ENCODE measurements at regions not wholly inside any gene's neighbourhood (a gene's known extent, or its start where the extent isn't known, plus 50 kb on each side); places are given as distances from the start of the nearest gene placed in this dataset.

DNA sequence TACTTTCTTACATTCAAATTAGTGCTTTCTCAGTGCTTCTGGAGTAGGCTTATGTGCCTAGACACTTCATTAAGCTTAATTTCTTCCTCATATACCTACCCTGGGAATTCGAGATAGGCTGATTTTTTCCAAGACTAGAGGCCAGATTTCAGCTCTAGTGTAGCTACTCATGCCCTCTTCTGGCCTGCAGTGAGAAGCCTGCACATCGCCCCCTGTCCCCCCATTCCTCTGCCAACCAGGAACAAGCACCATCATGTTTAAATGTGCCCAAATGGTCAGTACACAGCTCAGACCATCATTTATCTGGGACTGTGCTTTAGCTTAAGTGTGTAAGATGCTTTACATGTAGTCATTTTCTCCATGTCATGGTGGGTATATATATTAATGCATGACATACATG, 1218.8 kb upstream of the LRRTM1 start:
- ChIA-PET POLR2A (no interaction called here), CTCF (no interaction called here)
- Mint-ChIP-seq H3K27me3 (no peaks in the 10 kb centered on the region), H3K36me3 (ENCODE audit: low read depth) (no peaks in the 10 kb centered on the region), H3K27ac (no peak overlapping the region), H3K4me1 (ENCODE audit: low read depth) (no peaks in the 10 kb centered on the region), H3K9me3 (peaks cover 22% of the 10 kb centered on the region), H3K4me3 (no peak overlapping the region)
- ATAC-seq (no peak), DNase-seq (no peak)
- intact Hi-C loops (cut with micrococcal nuclease): no loop called here
- TF ChIP-seq, protein P1, sequence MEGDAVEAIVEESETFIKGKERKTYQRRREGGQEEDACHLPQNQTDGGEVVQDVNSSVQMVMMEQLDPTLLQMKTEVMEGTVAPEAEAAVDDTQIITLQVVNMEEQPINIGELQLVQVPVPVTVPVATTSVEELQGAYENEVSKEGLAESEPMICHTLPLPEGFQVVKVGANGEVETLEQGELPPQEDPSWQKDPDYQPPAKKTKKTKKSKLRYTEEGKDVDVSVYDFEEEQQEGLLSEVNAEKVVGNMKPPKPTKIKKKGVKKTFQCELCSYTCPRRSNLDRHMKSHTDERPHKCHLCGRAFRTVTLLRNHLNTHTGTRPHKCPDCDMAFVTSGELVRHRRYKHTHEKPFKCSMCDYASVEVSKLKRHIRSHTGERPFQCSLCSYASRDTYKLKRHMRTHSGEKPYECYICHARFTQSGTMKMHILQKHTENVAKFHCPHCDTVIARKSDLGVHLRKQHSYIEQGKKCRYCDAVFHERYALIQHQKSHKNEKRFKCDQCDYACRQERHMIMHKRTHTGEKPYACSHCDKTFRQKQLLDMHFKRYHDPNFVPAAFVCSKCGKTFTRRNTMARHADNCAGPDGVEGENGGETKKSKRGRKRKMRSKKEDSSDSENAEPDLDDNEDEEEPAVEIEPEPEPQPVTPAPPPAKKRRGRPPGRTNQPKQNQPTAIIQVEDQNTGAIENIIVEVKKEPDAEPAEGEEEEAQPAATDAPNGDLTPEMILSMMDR (IDR thresholded peaks at IDR 0.05): no peak

DNA sequence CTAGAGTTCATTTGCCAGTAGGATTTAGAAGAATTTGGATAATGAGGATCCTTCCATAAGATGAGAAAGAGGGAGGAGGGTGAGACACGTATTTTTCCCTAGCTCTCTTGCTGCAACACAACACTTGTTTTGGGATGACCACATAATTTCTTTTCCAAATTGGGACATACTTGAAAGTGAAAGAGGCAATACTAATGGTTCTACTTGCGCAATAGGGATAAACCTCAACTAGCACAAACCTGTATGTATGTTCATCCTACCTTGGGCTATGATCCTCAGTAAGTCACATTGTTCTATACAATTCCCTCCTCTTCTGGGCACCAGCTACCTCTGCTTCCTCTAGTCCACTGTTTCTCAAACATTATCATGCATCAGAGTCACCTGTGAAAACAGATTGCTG, 1208.8 kb upstream of the LRRTM1 start:
- TF ChIP-seq, protein P1 (IDR thresholded peaks at IDR 0.05): no peak
- Mint-ChIP-seq H3K27ac (no peak overlapping the region), H3K27me3 (no peaks in the 10 kb centered on the region), H3K36me3 (ENCODE audit: low read depth) (no peaks in the 10 kb centered on the region), H3K4me3 (no peak overlapping the region), H3K4me1 (ENCODE audit: low read depth) (no peaks in the 10 kb centered on the region), H3K9me3 (peaks cover 13% of the 10 kb centered on the region)
- ATAC-seq (no peak), DNase-seq (no peak)
- intact Hi-C loops (cut with micrococcal nuclease): no loop called here
- ChIA-PET CTCF (no interaction called here), POLR2A (no interaction called here)

DNA sequence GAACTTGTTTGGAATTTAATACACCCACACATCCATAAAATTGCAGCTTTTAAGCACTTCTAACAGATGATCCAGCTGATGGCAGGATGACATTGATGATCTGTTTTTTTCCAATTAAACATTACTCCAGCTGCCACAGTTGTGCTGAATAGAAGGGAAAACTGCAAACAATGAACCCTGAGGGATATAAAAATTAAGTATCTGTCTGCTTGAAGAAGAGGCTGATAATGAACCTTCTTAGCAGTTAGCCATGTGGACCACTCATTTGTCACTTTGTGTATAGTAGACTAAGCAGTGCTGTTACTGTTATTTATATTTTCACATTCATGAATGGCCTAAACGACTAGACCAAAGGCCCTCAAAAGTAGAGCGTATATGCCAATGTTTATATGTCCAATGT, 1201.0 kb upstream of the LRRTM1 start:
- Mint-ChIP-seq H3K27me3 (no peaks in the 10 kb centered on the region), H3K4me3 (no peak overlapping the region), H3K27ac (no peak overlapping the region), H3K4me1 (ENCODE audit: low read depth) (no peaks in the 10 kb centered on the region), H3K9me3 (peaks cover 8% of the 10 kb centered on the region), H3K36me3 (ENCODE audit: low read depth) (no peaks in the 10 kb centered on the region)
- TF ChIP-seq, protein P1 (IDR thresholded peaks at IDR 0.05): no peak
- ChIA-PET CTCF (no interaction called here), POLR2A (no interaction called here)
- no peak for DNase-seq
- no peak for ATAC-seq
- intact Hi-C loops (cut with micrococcal nuclease): no loop called here

GRCh38 chr2:81495556-81495955, 1191.0 kb upstream of the LRRTM1 start:
- H3K27ac Mint-ChIP-seq: no peak overlapping the region
- CTCF ChIA-PET: no interaction called here
- H3K27me3 Mint-ChIP-seq: no peaks in the 10 kb centered on the region
- POLR2A ChIA-PET: no interaction called here
- DNase-seq: no peak
- H3K4me1 Mint-ChIP-seq (ENCODE audit: low read depth): no peaks in the 10 kb centered on the region
- H3K4me3 Mint-ChIP-seq: no peak overlapping the region
- H3K9me3 Mint-ChIP-seq: peaks cover 11% of the 10 kb centered on the region
- intact Hi-C loops (cut with micrococcal nuclease): no loop called here
- no peak for ATAC-seq
- TF ChIP-seq, protein P1 (IDR thresholded peaks at IDR 0.05): no peak
- H3K36me3 Mint-ChIP-seq (ENCODE audit: low read depth): no peaks in the 10 kb centered on the region

DNA sequence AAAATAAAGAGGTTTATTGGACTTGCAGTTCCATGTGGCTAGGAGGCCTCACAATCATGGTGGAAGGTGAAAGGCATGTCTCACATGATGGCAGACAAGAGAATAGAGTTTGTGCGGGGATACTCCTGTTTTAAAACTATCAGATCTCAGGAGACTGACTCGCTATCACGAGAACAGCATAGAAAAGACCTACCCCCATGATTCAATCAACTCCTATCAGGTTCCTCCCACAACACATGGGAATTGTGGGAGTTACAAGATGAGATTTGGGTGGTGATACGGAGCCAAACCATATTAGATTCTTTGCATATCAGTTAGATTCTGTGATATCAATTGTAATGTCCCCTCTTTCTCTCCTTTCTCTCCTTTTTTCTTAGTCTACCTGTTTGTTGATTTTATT, 1178.7 kb upstream of the LRRTM1 start:
- ChIA-PET POLR2A (no interaction called here), CTCF (no interaction called here)
- Mint-ChIP-seq H3K4me1 (ENCODE audit: low read depth) (no peaks in the 10 kb centered on the region), H3K36me3 (ENCODE audit: low read depth) (no peaks in the 10 kb centered on the region), H3K27me3 (no peaks in the 10 kb centered on the region), H3K9me3 (peaks cover 11% of the 10 kb centered on the region), H3K27ac (no peak overlapping the region), H3K4me3 (no peak overlapping the region)
- intact Hi-C loops (cut with micrococcal nuclease): no loop called here
- TF ChIP-seq, protein P1 (IDR thresholded peaks at IDR 0.05): no peak
- DNase-seq (no peak), ATAC-seq (no peak)

Data from activated CD8-positive, alpha-beta T cell treated with anti-CD3 and anti-CD28 coated beads for 36 hours (primary cell).